ENCODE measurements at regions not wholly inside any gene's neighbourhood (a gene's known extent, or its start where the extent isn't known, plus 50 kb on each side); places are given as distances from the start of the nearest gene placed in this dataset.

GRCh38 chr4:64564126-64564525, 154.9 kb upstream of the TECRL start:
- no peak for TF ChIP-seq CTCF (IDR thresholded peaks at IDR 0.05; ENCODE audit: control extremely low read depth, extremely low read depth, low read depth, missing control alignments)
- POLR2A ChIA-PET: no interaction called here
- CTCF ChIA-PET: interaction anchor here (1.0 to 1.7 kb wide), 6 partner anchors 12 to 399 kb away, joined by 3 to 8 read pairs (median 4); no protein-coding TSS in a partner anchor
- no peak for DNase-seq (ENCODE audit: extremely low spot score)

- TF ChIP-seq CTCF (IDR thresholded peaks at IDR 0.05; ENCODE audit: control extremely low read depth, extremely low read depth, low read depth, missing control alignments): no peak
- CTCF ChIA-PET: no interaction called here
Observed at GRCh38 chr4:64559571-64559970, 150.3 kb upstream of the TECRL start.

GRCh38 chr4:64551125-64551524, 141.9 kb upstream of the TECRL start:
- ChIA-PET POLR2A (no interaction called here), CTCF (interaction anchor here (1.3 to 1.5 kb wide), 2 partner anchors 11 to 13 kb away, joined by 3 to 5 read pairs; no protein-coding TSS in a partner anchor)
- no peak for DNase-seq (ENCODE audit: extremely low spot score)
- no peak for TF ChIP-seq CTCF (IDR thresholded peaks at IDR 0.05; ENCODE audit: control extremely low read depth, extremely low read depth, low read depth, missing control alignments)

More at GRCh38 chr4:64559571-64559970, 150.3 kb upstream of the TECRL start:
- POLR2A ChIA-PET: no interaction called here
- no peak for DNase-seq (ENCODE audit: extremely low spot score)

- no peak for DNase-seq (ENCODE audit: extremely low spot score)
- CTCF ChIA-PET: no interaction called here
- no peak for TF ChIP-seq CTCF (IDR thresholded peaks at IDR 0.05; ENCODE audit: control extremely low read depth, extremely low read depth, low read depth, missing control alignments)
- POLR2A ChIA-PET: no interaction called here
Observed at GRCh38 chr4:64545593-64545992, 136.3 kb upstream of the TECRL start.

- POLR2A ChIA-PET: no interaction called here
- DNase-seq (ENCODE audit: extremely low spot score): peak; percentile 32
- TF ChIP-seq CTCF (IDR thresholded peaks at IDR 0.05; ENCODE audit: control extremely low read depth, extremely low read depth, low read depth, missing control alignments): peak; percentile 80
- CTCF ChIA-PET: interaction anchor here (0.7 to 2.0 kb wide), 17 partner anchors 8 to 385 kb away, joined by 3 to 18 read pairs (median 4); no protein-coding TSS in a partner anchor
Observed at GRCh38 chr4:64539234-64539849, 130.1 kb upstream of the TECRL start.

- DNase-seq (ENCODE audit: extremely low spot score): no peak
- ChIA-PET POLR2A (no interaction called here), CTCF (interaction anchor here (0.9 to 2.0 kb wide), 8 partner anchors 7 to 382 kb away, joined by 3 to 18 read pairs (median 4); no protein-coding TSS in a partner anchor)
- no peak for TF ChIP-seq CTCF (IDR thresholded peaks at IDR 0.05; ENCODE audit: control extremely low read depth, extremely low read depth, low read depth, missing control alignments)
Observed at GRCh38 chr4:64538219-64538618, 129.0 kb upstream of the TECRL start.

All from GM10248 (cell line).